ENCODE measurements at regions not wholly inside any gene's neighbourhood (a gene's known extent, or its start where the extent isn't known, plus 50 kb on each side); places are given as distances from the start of the nearest gene placed in this dataset.

DNA sequence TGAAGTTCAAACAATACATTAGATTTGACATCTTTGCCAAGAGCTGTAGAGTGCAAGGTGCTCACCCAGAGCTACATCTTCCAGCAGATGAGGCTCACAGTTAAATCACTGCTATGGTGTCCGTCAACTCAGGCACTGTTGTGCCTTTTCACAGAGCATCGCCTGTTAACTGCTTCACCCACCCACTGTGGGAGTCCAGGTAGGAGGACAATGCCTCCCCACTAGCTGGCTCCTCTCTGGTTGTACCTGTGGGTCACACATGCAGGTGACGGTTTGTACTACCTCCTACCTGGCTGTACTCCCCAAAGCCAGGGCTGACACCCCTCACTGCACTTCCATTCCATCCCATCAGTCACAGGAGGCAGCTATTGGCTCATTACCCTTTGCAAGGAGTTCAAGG, 84.6 kb upstream of the TOP3B start:
- TF ChIP-seq, protein P1, sequence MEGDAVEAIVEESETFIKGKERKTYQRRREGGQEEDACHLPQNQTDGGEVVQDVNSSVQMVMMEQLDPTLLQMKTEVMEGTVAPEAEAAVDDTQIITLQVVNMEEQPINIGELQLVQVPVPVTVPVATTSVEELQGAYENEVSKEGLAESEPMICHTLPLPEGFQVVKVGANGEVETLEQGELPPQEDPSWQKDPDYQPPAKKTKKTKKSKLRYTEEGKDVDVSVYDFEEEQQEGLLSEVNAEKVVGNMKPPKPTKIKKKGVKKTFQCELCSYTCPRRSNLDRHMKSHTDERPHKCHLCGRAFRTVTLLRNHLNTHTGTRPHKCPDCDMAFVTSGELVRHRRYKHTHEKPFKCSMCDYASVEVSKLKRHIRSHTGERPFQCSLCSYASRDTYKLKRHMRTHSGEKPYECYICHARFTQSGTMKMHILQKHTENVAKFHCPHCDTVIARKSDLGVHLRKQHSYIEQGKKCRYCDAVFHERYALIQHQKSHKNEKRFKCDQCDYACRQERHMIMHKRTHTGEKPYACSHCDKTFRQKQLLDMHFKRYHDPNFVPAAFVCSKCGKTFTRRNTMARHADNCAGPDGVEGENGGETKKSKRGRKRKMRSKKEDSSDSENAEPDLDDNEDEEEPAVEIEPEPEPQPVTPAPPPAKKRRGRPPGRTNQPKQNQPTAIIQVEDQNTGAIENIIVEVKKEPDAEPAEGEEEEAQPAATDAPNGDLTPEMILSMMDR (IDR thresholded peaks at IDR 0.05), result no peak

DNA sequence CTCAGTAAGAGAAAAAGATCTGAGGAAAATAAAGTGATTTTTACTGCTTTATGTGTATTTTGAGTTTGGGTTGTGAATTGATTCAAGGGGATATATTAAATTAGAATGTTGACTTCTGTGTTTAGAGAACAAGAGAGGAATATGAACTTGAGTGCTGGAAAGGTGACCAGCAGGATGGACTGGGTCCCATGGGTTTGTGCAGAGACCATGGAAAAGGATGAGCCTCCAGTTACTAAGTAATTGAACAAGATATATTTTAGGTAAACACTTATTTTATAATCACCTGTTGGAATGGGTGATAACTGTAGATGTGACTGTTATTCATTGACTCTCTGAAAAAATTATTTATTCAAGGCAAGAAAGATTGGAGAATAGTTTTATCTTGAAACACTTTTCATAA, 82.0 kb upstream of the TOP3B start:
- TF ChIP-seq, protein P1 (IDR thresholded peaks at IDR 0.05), result no peak

DNA sequence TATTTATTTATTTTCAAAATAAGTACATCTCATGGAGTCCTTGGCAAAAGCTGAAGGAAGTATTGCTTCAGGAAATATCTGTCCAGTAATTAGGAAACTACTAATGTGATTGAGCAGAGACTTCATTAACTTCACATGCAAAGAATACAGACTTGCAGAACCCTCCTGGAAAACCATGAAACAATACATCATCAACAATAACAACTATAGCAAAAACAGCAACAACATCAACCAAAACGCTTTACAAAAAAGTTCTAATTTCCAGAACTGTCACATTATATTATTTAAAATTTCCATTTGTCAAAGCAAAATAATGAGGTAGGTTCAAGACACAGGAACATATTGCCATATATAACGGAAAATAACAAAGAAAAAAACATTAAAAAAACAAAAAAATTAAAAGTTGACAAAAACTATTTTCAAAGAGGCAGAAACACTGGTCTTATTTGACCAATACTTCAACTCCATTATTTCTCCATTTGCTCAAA, 79.8 kb upstream of the TOP3B start:
- TF ChIP-seq, protein P1 (IDR thresholded peaks at IDR 0.05), result no peak

DNA sequence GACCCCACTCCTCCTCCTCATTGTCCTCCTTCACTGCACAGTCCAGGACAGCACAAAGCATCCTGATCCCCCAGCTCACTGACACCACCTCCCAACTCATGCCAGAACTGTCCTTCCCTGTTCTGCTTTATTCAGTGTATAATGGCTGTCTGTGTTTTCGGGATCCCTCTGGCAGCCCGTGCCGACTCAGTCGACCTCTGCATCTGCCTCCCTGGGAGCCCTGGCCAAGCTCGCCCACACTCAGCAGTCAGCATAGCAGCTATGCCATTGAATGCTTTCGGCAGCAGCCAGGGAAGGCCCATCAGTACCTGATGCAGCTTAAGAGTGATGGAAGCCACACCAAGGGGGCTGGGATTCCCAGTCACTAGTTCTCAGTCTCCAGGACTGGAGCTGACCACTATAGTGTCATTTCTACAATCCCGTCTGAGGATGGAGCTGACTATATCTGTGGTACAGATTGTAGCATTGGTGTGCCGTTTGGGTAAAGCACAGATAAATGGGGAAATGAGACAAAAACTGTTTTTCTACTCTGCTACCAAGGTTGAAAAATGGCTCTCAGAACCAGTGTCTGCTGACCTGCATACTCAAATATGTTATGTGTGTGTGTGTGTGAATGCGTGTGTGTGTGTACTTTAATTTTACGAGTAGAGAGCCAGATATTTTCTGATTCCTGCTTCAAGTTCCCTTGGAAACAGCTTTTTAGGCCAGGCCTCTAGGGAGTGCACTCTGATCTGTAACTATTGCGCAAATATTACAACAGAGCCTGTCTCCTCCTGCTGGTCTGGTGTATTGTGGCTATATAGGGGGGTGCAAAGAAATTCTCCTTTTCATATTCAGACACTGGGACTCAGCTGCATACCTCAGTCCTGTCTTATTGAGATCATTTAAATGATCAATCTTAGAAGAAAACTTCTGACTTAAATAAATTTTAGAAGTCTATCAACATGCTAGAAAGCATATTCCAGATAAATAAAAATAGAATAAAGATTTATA, 78.8 kb upstream of the TOP3B start:
- TF ChIP-seq, protein P1 (IDR thresholded peaks at IDR 0.05), result peak; percentile 40; the same call in 1 of the 2 replicates

DNA sequence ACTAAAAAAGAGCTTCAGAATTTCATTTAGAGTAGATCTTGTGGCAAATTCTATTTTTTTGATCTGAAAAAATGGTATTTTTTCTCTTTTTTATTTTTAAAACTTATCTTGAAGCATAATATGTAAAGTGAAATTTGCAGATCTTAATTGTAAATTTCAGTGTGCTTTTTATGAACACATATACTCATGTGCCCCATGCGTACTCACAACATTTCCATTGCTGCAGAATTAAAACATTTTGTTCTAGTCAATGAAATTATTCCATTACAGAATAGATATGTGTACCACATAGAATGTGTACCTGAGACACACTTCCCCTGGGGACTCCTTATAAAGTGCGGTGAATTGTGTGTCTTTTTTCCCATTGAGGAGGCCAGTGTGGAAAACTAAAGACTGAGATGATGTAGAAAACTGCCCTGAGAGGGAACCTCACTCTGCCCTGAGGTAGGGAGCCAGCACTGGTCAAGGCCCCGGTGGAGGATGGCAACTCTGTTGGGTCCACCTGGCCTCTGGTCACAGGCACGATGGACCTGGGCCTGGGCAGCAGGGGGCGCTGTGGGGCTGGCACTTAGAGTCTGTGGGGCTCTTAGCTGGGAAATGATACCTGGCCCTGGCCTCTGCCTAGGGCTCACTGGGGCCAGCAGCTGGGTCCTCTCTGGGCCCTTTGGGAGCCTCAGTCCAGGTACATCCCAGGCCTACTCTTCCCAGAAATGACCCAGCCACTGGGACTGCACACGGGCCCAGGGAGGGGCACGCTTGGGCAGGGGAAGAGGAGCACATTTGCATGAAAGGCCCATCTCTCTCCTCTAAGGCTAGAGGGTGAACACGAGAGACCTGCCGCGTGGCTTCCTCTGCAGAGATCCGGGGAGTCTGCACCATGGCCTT, 77.9 kb upstream of the TOP3B start:
- TF ChIP-seq, protein P1 (IDR thresholded peaks at IDR 0.05), result peak; percentile 91

DNA sequence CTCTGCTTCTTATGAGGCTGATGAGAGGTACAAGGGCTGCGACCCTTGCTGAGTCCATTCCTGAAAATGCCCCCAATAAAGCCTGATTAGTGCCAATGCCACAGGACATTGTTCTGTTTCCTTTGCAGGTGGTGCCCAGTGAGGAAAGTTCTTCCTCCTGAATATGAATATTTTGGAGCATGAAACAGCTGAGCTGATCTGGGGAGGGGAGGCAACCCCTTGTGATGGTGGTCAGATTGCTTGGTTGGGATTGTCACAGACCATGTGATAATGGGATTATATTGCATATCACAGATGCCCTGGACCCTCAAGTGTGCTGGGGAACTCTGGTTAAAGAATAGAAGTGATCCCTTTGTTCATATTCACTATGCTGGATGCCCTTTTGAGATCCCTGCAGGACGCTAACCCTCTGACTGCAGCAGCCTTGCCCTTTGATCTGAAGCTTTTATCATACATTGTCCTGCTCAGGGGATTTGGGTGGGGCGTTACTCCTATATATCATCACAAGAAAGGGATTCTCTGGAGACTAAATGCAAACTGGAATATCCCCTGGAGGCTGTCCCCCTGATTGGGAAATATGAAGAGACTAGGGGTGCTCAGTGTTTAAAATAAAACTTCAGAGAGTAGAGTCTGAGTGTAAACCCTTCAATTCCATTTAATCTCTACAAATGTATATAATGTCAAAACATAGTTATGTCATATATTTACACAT, 76.9 kb upstream of the TOP3B start:
- TF ChIP-seq, protein P1 (IDR thresholded peaks at IDR 0.05), result no peak

All from LNCAP (cell line).